DND-41 (cell line): ENCODE measurements at regions not wholly inside any gene's neighbourhood (a gene's known extent, or its start where the extent isn't known, plus 50 kb on each side); places are given as distances from the start of the nearest gene placed in this dataset.

Experiments
- ATAC-seq: fragments of 200-7000 bp; cut with Tn5 transposase; 3 replicates; pipeline ENCODE4 v1.9.1; 2021; ENCODE audit warnings: low read depth; ENCODE audit not compliant: insufficient read depth
- DNase-seq: peaks from one replicate; pipeline ENCODE4 v3.0.0-alpha.2; 2020
- H2AFZ ChIP-seq: 2 replicates; pipeline ENCODE4 v1.6.0; 2012; ENCODE audit warnings: low read depth, low read length
- H3K27ac ChIP-seq: 2 replicates; pipeline ENCODE4 v1.5.1; 2012; ENCODE audit warnings: low read length, inconsistent platforms
- H3K27me3 ChIP-seq: fragments of 200-600 bp; sonication (generic); 2 replicates; pipeline ENCODE4 v1.6.0; 2012; ENCODE audit warnings: low read length, mild to moderate bottlenecking, inconsistent platforms; ENCODE audit not compliant: insufficient read depth, poor library complexity
- H3K36me3 ChIP-seq: 2 replicates; pipeline ENCODE4 v1.5.1; 2012; ENCODE audit warnings: low read length, inconsistent platforms; ENCODE audit not compliant: insufficient read depth
- H3K4me1 ChIP-seq: 2 replicates; pipeline ENCODE4 v1.5.1; 2012; ENCODE audit warnings: mild to moderate bottlenecking, low read length; ENCODE audit not compliant: insufficient read depth
- H3K4me2 ChIP-seq: 2 replicates; pipeline ENCODE4 v1.6.0; 2012; ENCODE audit warnings: mild to moderate bottlenecking, moderate library complexity, low read length, inconsistent platforms; ENCODE audit not compliant: insufficient read depth
- H3K4me3 ChIP-seq, 2 experiments: fragments of 200-600 bp in 1 of 2; shearing (Covaris generic) in 1 of 2; 2 replicates each; pipeline ENCODE4 v1.5.1; 2012 to 2016; ENCODE audit warnings: inconsistent platforms in 2 of 2, low read length in 2 of 2, mild to moderate bottlenecking in 2 of 2, low read depth in 1 of 2, moderate library complexity in 1 of 2
- H3K79me2 ChIP-seq: 2 replicates; pipeline ENCODE4 v1.6.0; 2012; ENCODE audit warnings: low read length, inconsistent platforms; ENCODE audit not compliant: insufficient read depth
- H3K9ac ChIP-seq: 2 replicates; pipeline ENCODE4 v1.6.0; 2012; ENCODE audit warnings: low read depth, mild to moderate bottlenecking, inconsistent platforms, low read length, moderate library complexity
- H3K9me3 ChIP-seq: 2 replicates; pipeline ENCODE4 v1.5.1; 2012; ENCODE audit warnings: low read length, moderate library complexity, mild to moderate bottlenecking, inconsistent platforms; ENCODE audit not compliant: insufficient read depth, severe bottlenecking
- H4K20me1 ChIP-seq: 2 replicates; pipeline ENCODE4 v1.6.0; 2012; ENCODE audit warnings: low read length; ENCODE audit not compliant: insufficient read depth
- EZH2 ChIP-seq: IDR thresholded peaks from 3 replicates; pipeline ENCODE4 v1.6.1; 2012; ENCODE audit warnings: borderline replicate concordance, low read depth, mild to moderate bottlenecking, moderate library complexity, low read length, inconsistent platforms; ENCODE audit not compliant: severe bottlenecking
- TF ChIP-seq, protein P1 (sequence below): IDR thresholded peaks from 2 replicates; pipeline ENCODE4 v1.5.1; 2012; ENCODE audit warnings: borderline replicate concordance, low read length, moderate library complexity, mild to moderate bottlenecking; ENCODE audit not compliant: poor library complexity, severe bottlenecking; ENCODE audit errors: extremely low read depth

DNA sequence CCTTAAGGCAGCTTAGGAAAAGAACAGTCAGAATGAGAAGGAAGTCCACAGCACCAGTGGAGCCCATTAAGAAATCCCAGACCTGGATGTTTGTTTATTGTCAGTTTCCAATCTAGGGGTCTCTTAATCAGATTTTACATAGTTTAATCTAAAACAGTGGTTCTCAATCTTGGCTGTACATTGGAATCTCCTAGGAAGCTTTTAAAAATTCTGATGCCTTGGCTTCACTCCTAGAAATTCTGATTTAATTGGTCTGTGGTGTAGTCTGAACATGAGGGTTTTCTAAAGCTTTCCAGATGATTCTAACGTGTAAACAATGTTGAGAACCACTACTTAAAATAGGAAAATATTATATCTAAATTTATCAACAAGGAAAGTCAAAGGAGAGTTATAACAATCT, 56.6 kb upstream of the SPRED1 start:
- TF ChIP-seq, protein P1, sequence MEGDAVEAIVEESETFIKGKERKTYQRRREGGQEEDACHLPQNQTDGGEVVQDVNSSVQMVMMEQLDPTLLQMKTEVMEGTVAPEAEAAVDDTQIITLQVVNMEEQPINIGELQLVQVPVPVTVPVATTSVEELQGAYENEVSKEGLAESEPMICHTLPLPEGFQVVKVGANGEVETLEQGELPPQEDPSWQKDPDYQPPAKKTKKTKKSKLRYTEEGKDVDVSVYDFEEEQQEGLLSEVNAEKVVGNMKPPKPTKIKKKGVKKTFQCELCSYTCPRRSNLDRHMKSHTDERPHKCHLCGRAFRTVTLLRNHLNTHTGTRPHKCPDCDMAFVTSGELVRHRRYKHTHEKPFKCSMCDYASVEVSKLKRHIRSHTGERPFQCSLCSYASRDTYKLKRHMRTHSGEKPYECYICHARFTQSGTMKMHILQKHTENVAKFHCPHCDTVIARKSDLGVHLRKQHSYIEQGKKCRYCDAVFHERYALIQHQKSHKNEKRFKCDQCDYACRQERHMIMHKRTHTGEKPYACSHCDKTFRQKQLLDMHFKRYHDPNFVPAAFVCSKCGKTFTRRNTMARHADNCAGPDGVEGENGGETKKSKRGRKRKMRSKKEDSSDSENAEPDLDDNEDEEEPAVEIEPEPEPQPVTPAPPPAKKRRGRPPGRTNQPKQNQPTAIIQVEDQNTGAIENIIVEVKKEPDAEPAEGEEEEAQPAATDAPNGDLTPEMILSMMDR = no peak
- no peak for TF ChIP-seq EZH2
- no peak overlapping the region for H3K4me2 ChIP-seq
- no peak for ATAC-seq

DNA sequence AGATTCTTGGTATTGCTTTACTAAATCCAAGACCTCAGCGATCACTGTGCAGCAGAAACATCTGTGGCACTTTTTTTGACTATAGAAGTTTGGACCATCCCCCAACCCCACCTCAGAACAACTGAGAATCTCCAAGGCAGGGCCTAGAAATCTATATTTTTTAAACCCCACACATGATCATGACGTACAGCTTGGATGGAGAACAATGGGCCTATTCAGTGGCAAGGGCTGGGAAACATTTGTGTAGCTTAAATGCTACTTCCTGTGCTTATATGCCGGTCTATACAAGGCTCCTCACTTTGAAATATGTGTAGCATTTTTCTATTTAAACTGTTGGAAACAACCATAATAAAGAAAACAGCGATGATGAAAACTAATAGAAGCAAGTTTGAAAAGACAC, 55.1 kb upstream of the SPRED1 start:
- no peaks in the 10 kb centered on the region for H3K79me2 ChIP-seq
- no peak overlapping the region for H3K4me2 ChIP-seq
- H4K20me1 ChIP-seq = no peaks in the 10 kb centered on the region
- ATAC-seq (no peak), DNase-seq (no peak)
- H3K4me3 ChIP-seq = no peak overlapping the region
- no peaks in the 10 kb centered on the region for H3K36me3 ChIP-seq
- no peaks in the 10 kb centered on the region for H3K27me3 ChIP-seq
- H3K9me3 ChIP-seq = no peaks in the 10 kb centered on the region
- no peak overlapping the region for H2AFZ ChIP-seq
- no peak for TF ChIP-seq EZH2
- TF ChIP-seq, protein P1 = no peak
- H3K9ac ChIP-seq = no peak overlapping the region
- H3K4me1 ChIP-seq = no peaks in the 10 kb centered on the region
- no peak overlapping the region for H3K27ac ChIP-seq

More for the DNA sequence above, 56.6 kb upstream of the SPRED1 start:
- no peaks in the 10 kb centered on the region for H3K79me2 ChIP-seq
- no peak overlapping the region for H3K9ac ChIP-seq
- H3K36me3 ChIP-seq = no peaks in the 10 kb centered on the region
- H3K4me3 ChIP-seq = no peak overlapping the region
- H4K20me1 ChIP-seq = no peaks in the 10 kb centered on the region
- no peak for DNase-seq
- no peak overlapping the region for H2AFZ ChIP-seq
- no peak overlapping the region for H3K27ac ChIP-seq
- no peaks in the 10 kb centered on the region for H3K27me3 ChIP-seq
- H3K4me1 ChIP-seq = no peaks in the 10 kb centered on the region
- no peaks in the 10 kb centered on the region for H3K9me3 ChIP-seq

DNA sequence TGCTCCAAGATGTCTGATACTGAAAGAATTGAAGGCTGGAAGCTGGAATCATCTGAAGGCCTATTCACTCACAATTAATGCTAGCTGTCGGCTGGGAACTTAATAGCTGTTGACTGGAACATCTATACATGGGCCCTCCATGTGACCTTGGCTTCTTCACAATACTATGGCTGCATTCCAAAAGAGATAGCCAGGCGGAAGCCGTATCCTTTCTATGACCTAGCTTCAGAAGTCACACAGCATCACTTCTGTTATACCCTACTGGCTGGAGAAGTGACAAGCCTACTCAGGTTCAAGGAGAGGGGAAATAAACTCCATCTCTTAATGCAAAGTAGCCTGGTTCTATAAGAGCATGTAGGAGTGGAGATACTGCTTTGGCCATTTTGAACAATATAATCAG, 50.9 kb upstream of the SPRED1 start:
- H3K9ac ChIP-seq = no peak overlapping the region
- no peak overlapping the region for H3K27ac ChIP-seq

More for the DNA sequence above, 50.9 kb upstream of the SPRED1 start:
- H4K20me1 ChIP-seq = no peaks in the 10 kb centered on the region
- no peaks in the 10 kb centered on the region for H3K4me1 ChIP-seq
- H3K4me3 ChIP-seq = no peak overlapping the region
- no peaks in the 10 kb centered on the region for H3K9me3 ChIP-seq
- no peak overlapping the region for H2AFZ ChIP-seq
- DNase-seq (no peak), ATAC-seq (no peak)
- H3K4me2 ChIP-seq = no peak overlapping the region
- H3K79me2 ChIP-seq = no peaks in the 10 kb centered on the region
- no peaks in the 10 kb centered on the region for H3K36me3 ChIP-seq
- TF ChIP-seq, protein P1 = no peak
- TF ChIP-seq EZH2 = no peak
- no peaks in the 10 kb centered on the region for H3K27me3 ChIP-seq
